Fibroblast of pulmonary artery (primary cell): ENCODE measurements at regions not wholly inside any gene's neighbourhood (a gene's known extent, or its start where the extent isn't known, plus 50 kb on each side); places are given as distances from the start of the nearest gene placed in this dataset.

Experiments used
- DNase-seq: peaks from one replicate; pipeline ENCODE4 v3.0.0-alpha.2; 2010; ENCODE audit warnings: low read depth
- H3K4me3 ChIP-seq: replicated peaks from 2 replicates; pipeline ENCODE4 v1.5.1; 2011; ENCODE audit warnings: low read depth, mild to moderate bottlenecking, control low read depth, low read length, moderate library complexity
- TF ChIP-seq, protein P1 (sequence below): IDR thresholded peaks from 2 replicates; pipeline ENCODE4 v1.5.1; 2011; ENCODE audit warnings: mild to moderate bottlenecking, control low read depth, low read length, inconsistent platforms; ENCODE audit errors: missing control alignments

DNA sequence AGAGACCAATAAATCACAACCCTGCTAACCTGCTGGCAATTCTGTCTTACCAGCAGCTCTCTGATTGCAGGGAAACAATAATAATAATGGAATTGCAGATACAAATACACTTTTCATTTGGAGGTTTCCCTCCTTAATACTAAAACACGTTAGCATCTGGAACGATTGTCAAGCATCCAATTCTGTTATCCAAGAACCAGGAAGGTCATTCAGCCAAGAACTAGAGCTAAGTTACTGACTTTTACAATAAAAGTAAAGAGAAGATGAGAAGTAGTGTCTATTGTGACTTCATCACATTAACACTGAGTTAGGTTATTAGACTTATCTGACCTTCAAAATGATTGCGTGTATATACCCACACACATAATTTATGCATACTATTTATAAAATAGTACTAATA lies 335.6 kb downstream of the BRINP1 start:
- no peak for DNase-seq
- TF ChIP-seq, protein P1, sequence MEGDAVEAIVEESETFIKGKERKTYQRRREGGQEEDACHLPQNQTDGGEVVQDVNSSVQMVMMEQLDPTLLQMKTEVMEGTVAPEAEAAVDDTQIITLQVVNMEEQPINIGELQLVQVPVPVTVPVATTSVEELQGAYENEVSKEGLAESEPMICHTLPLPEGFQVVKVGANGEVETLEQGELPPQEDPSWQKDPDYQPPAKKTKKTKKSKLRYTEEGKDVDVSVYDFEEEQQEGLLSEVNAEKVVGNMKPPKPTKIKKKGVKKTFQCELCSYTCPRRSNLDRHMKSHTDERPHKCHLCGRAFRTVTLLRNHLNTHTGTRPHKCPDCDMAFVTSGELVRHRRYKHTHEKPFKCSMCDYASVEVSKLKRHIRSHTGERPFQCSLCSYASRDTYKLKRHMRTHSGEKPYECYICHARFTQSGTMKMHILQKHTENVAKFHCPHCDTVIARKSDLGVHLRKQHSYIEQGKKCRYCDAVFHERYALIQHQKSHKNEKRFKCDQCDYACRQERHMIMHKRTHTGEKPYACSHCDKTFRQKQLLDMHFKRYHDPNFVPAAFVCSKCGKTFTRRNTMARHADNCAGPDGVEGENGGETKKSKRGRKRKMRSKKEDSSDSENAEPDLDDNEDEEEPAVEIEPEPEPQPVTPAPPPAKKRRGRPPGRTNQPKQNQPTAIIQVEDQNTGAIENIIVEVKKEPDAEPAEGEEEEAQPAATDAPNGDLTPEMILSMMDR, result no peak
- H3K4me3 ChIP-seq, result no peak overlapping the region

DNA sequence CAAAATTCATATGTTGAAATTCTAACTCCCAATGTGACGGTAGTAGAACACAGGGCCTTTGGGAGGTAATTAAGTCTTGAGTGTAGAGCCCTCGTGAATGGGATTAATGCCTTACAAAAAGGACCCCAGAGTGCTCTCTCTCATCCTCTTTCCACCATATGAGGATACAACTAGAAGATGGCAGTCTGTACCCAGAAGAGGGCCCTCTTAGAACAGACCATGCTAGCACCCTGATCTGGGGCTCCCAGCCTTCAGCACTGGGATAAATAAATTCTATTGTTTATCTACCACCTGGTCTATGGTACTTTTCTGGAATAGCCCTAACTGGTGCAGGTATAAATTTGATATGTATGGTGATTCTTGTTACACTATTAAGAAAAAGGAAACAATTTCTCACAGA lies 332.3 kb downstream of the BRINP1 start:
- no peak overlapping the region for H3K4me3 ChIP-seq
- DNase-seq, result no peak
- TF ChIP-seq, protein P1, result no peak

DNA sequence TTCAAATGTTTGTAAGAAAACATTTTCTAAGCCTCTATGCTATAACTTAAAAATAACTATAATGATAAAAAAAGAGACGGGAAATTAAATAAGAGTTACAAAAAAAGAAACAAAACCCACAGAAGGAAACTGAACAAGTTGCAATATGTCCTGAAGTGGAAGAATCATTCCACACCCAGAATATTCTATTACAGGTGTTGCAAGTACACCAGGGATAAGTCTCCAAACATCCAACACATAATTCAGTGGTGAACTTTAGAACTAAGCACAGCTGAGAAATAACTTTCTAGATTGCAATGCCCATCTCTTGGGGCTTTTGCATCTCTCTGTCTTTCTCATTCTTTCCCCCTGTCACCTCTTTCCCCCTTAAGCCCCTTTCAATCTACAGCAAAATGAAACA lies 325.2 kb downstream of the BRINP1 start:
- TF ChIP-seq, protein P1, result no peak
- no peak overlapping the region for H3K4me3 ChIP-seq
- DNase-seq, result no peak

DNA sequence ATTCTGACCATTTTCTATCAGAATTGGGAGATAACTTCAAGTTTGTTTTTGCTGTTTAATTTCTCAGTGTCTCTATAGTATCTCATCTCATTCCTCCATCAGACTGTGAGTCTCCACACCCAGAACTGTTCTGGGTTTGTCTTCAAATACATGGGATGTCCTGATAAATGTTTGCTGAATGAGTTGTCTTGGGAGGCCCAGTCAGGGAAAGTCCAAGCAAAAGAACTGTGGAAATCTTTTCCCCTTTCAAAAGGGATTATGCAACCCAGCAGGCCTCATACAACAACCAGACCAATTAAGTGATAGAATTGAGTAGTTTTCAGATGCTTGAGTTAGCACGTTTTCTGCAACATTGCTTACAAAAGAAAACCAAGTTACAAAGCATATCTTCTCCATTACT lies 324.4 kb downstream of the BRINP1 start:
- TF ChIP-seq, protein P1, result no peak
- no peak overlapping the region for H3K4me3 ChIP-seq
- DNase-seq, result no peak

DNA sequence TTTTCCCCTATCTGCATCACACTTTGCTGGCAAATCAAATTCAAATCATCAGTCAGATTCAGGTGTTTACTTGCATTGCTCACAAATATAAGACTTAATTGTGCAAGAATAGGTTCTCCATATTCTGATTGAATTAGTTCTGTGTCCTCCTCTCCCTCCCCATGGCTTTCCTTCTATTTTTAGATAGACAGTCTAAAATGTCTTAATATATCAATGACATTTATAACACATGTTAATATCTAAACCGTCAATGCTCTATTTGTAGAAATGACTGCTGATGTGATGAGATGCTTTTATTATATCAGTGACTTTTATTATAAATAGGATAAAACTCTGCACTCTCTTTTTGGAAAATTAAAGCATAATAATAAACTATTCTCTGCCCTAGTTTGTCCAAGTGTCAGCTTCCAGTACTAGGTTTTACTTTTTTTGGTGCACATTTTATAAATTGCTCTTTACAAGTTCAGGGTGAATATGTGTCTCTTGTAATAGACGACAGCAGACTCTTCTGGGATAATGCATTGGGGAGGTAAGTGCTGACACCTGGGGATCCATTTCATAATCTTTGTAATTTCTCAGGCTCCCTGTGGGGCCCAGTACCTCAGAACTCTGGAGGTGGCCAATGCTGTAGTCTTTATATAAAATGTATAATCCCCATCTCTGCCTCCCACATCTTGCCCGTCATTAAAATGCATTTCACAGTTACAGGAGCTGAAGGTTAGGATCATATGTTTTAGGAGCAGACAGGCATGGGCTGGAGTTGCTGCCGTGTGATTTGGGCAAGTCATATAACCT lies 321.5 kb downstream of the BRINP1 start:
- DNase-seq, result no peak
- TF ChIP-seq, protein P1, result no peak
- H3K4me3 ChIP-seq, result no peak overlapping the region

GRCh38 chr9:119050281-119050680 lies 319.0 kb downstream of the BRINP1 start:
- no peak overlapping the region for H3K4me3 ChIP-seq
- no peak for DNase-seq
- TF ChIP-seq, protein P1, result no peak
